Aorta (tissue), 5 donors: ENCODE measurements at regions not wholly inside any gene's neighbourhood (a gene's known extent, or its start where the extent isn't known, plus 50 kb on each side); places are given as distances from the start of the nearest gene placed in this dataset.
"Not testable (repeated sequence)": the region's sequence is repeated elsewhere in the genome, so short reads cannot be mapped to it uniquely, and the experiment has no call there.

ENCODE experiments used
- ATAC-seq: fragments of 200-7000 bp; cut with Tn5 transposase; one replicate; pipeline ENCODE4 v1.9.1; 2022; ENCODE audit warnings: moderate library complexity; ENCODE audit not compliant: low FRiP score
- DNase-seq, 2 donors: peaks; one replicate each; pipeline ENCODE4 v3.0.0-alpha.2; 2020
- H3K27ac ChIP-seq, 2 donors: one replicate each; pipeline ENCODE4 v1.5.1; 2013; ENCODE audit warnings: low read length in 2 of 2, mild to moderate bottlenecking in 2 of 2, moderate library complexity in 2 of 2, control low read depth in 1 of 2, inconsistent platforms in 1 of 2, low read depth in 1 of 2
- H3K27me3 ChIP-seq, 2 donors: one replicate each; pipeline ENCODE4 v1.6.1; 2013; ENCODE audit warnings: control low read depth in 1 of 2, low read length in 1 of 2, mild to moderate bottlenecking in 1 of 2, moderate library complexity in 1 of 2; ENCODE audit not compliant: insufficient read depth in 2 of 2, control insufficient read depth in 1 of 2
- H3K36me3 ChIP-seq, 2 donors: one replicate each; pipeline ENCODE4 v1.6.1; 2013; ENCODE audit warnings: control low read depth in 1 of 2, low read length in 1 of 2, mild to moderate bottlenecking in 1 of 2; ENCODE audit not compliant: insufficient read depth in 2 of 2, control insufficient read depth in 1 of 2
- H3K4me1 ChIP-seq, 2 donors: one replicate each; pipeline ENCODE4 v1.6.1; 2013; ENCODE audit warnings: low read length in 2 of 2, control low read depth in 1 of 2, mild to moderate bottlenecking in 1 of 2, moderate library complexity in 1 of 2; ENCODE audit not compliant: insufficient read depth in 2 of 2, control insufficient read depth in 1 of 2
- H3K4me3 ChIP-seq, 2 donors: one replicate each; pipeline ENCODE4 v1.5.1; 2013; ENCODE audit warnings: low read length in 2 of 2, control low read depth in 1 of 2, mild to moderate bottlenecking in 1 of 2
- H3K9me3 ChIP-seq: one replicate; pipeline ENCODE4 v1.6.1; 2013; ENCODE audit warnings: mild to moderate bottlenecking, low read length; ENCODE audit not compliant: control insufficient read depth
- WGBS, 2 donors: extraction: QIAGEN DNeasy Blood & Tissue Kit; methylation state at CpG; one replicate each; pipeline ENCODE4 v1.1.7; 2013; 5-methylcytosine and 5-hydroxymethylcytosine counted together
- intact Hi-C, 2 donors: fragments of 100-400 bp; cut with DNase I; formaldehyde crosslinking; loops; one replicate each; pipeline versions ENCODE4 v1.14.2 to v1.15.0; 2022
- donor health status: healthy with polysubstance abuse.
- donor health status: Bipolar disorder and iron deficiency.
- donor health status: DM: no; HTN: no; CAD: no.
- donor health status: DM: no; HTN: no; CAD: no.
- donor health status: DM: yes; HTN: yes; CAD: no.

GRCh38 chr1:69086148-69086547 lies 481.6 kb upstream of the LRRC7 start:
- no peaks in the 10 kb centered on the region for H3K36me3 ChIP-seq
- DNase-seq (no peak), ATAC-seq (no peak)
- H3K27ac ChIP-seq: no peak overlapping the region
- H3K27me3 ChIP-seq: no peaks in the 10 kb centered on the region
- no peaks in the 10 kb centered on the region for H3K4me1 ChIP-seq
- no peak overlapping the region for H3K4me3 ChIP-seq
- intact Hi-C loops: no loop called here
- H3K9me3 ChIP-seq: peaks cover under 1% of the 10 kb centered on the region

GRCh38 chr1:69088571-69088970 lies 479.2 kb upstream of the LRRC7 start:
- DNase-seq (no peak), ATAC-seq (no peak)
- no peaks in the 10 kb centered on the region for H3K36me3 ChIP-seq
- H3K4me1 ChIP-seq: no peaks in the 10 kb centered on the region
- no peaks in the 10 kb centered on the region for H3K27me3 ChIP-seq
- H3K27ac ChIP-seq: no peak overlapping the region
- 92 to 96% methylated on average over 1 of the region's 1 CpG for WGBS, 2 donors
- intact Hi-C loops: no loop called here
- no peak overlapping the region for H3K4me3 ChIP-seq
- H3K9me3 ChIP-seq: peaks cover 3% of the 10 kb centered on the region

- intact Hi-C loops: no loop called here
- ATAC-seq: no peak
- H3K4me1 ChIP-seq: no peaks in the 10 kb centered on the region
- no peaks in the 10 kb centered on the region for H3K36me3 ChIP-seq
- H3K27ac ChIP-seq: no peak overlapping the region
- no peak for DNase-seq
- no peak overlapping the region for H3K4me3 ChIP-seq
- no peaks in the 10 kb centered on the region for H3K27me3 ChIP-seq
- peaks cover 3% of the 10 kb centered on the region for H3K9me3 ChIP-seq
These were observed 477.6 kb upstream of the LRRC7 start for GRCh38 chr1:69090170-69090569.

GRCh38 chr1:69090752-69091151 lies 477.0 kb upstream of the LRRC7 start:
- Histone ChIP-seq H3K27ac (no peak overlapping the region), H3K27me3 (no peaks in the 10 kb centered on the region), H3K4me3 (no peak overlapping the region), H3K36me3 (no peaks in the 10 kb centered on the region), H3K9me3 (peaks cover 3% of the 10 kb centered on the region), H3K4me1 (no peaks in the 10 kb centered on the region)
- ATAC-seq: no peak
- DNase-seq: no peak
- intact Hi-C loops: no loop called here
- WGBS, 2 donors: 64 to 74% methylated on average over 1 of the region's 1 CpG

GRCh38 chr1:69102058-69102457 lies 465.7 kb upstream of the LRRC7 start:
- ATAC-seq, H3K27me3 ChIP-seq, intact Hi-C loops, H3K36me3 ChIP-seq, H3K27ac ChIP-seq, H3K4me3 ChIP-seq, H3K9me3 ChIP-seq, H3K4me1 ChIP-seq: not testable (repeated sequence)
- 95% methylated on average over 11 of the region's 11 CpGs for WGBS, 2 donors
- DNase-seq: peak in 1 of 2 donors; percentile 71

GRCh38 chr1:69103213-69103612 lies 464.5 kb upstream of the LRRC7 start:
- Histone ChIP-seq H3K4me1 (no peaks in the 10 kb centered on the region), H3K36me3 (no peaks in the 10 kb centered on the region), H3K9me3 (no peaks in the 10 kb centered on the region), H3K27me3 (no peaks in the 10 kb centered on the region), H3K4me3 (no peak overlapping the region), H3K27ac (no peak overlapping the region)
- DNase-seq: no peak
- ATAC-seq: no peak
- intact Hi-C loops: no loop called here

GRCh38 chr1:69103705-69104385 lies 463.9 kb upstream of the LRRC7 start:
- H3K27me3 ChIP-seq: no peaks in the 10 kb centered on the region
- H3K27ac ChIP-seq: no peak overlapping the region
- H3K4me1 ChIP-seq: no peaks in the 10 kb centered on the region
- no peaks in the 10 kb centered on the region for H3K36me3 ChIP-seq
- H3K4me3 ChIP-seq: no peak overlapping the region
- intact Hi-C loops: no loop called here
- no peaks in the 10 kb centered on the region for H3K9me3 ChIP-seq
- no peak for ATAC-seq
- 79 to 87% methylated on average over 2 of the region's 2 CpGs for WGBS, 2 donors
- no peak for DNase-seq

- no peak for ATAC-seq
- H3K4me1 ChIP-seq: no peaks in the 10 kb centered on the region
These were observed 462.8 kb upstream of the LRRC7 start for GRCh38 chr1:69104894-69105293.

GRCh38 chr1:69109277-69109676 lies 458.4 kb upstream of the LRRC7 start:
- intact Hi-C loops: no loop called here
- DNase-seq (no peak), ATAC-seq (no peak)
- no peaks in the 10 kb centered on the region for H3K4me1 ChIP-seq
- no peak overlapping the region for H3K27ac ChIP-seq
- H3K36me3 ChIP-seq: no peaks in the 10 kb centered on the region
- no peak overlapping the region for H3K4me3 ChIP-seq
- WGBS, 2 donors: 94 to 95% methylated on average over 4 of the region's 4 CpGs
- no peaks in the 10 kb centered on the region for H3K27me3 ChIP-seq
- no peaks in the 10 kb centered on the region for H3K9me3 ChIP-seq

More at GRCh38 chr1:69104894-69105293, 462.8 kb upstream of the LRRC7 start:
- Histone ChIP-seq H3K36me3 (no peaks in the 10 kb centered on the region), H3K27me3 (no peaks in the 10 kb centered on the region), H3K4me3 (no peak overlapping the region), H3K27ac (no peak overlapping the region), H3K9me3 (no peaks in the 10 kb centered on the region)
- intact Hi-C loops: no loop called here
- no peak for DNase-seq
